ENCODE measurements at regions not wholly inside any gene's neighbourhood (a gene's known extent, or its start where the extent isn't known, plus 50 kb on each side); places are given as distances from the start of the nearest gene placed in this dataset.
"Not testable (repeated sequence)": the region's sequence is repeated elsewhere in the genome, so short reads cannot be mapped to it uniquely, and the experiment has no call there.

DNA sequence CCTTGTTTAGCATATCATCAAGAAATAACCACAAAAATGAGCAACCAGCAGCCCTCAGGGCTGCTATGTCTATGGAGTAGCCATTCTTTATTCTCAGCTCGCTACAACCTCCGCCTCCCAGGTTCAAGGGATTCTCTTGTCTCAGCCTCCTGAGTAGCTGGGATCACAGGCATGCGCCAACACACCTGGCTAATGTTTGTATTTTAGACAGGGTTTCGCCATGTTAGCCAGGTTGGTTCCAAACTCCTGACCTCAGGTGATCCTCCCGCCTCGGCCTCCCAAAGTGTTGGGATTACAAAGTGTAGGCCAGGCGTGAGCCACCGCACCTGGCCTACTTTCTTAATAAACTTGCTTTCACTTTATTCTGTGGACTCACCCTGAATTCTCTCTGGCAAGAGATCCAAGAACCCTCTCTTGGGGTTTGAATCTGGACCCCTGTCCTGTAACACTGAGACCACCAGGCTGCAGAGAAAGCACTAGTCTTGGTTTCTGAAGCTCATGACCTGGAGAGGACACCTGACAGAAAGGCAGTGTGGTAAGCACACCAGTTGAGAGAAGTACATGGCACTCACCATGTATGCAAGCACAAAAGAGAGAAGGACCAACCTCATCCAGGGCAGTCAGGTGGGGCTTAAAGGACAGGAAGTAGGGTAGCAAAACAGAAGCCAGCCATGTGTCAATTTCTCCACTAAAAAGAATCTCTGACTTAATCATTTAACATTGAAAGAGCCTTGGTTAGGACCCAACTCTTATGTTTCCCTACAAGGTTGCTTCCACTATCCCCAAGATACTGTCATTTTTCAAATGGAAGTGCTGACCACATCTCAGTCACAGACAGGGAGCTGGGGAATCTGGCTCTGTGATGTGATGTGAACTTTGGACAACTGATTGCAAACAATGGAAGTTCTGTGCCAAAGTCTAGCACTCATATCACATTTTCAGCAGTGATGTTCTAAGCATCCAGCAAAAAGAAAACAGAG is 97.4 kb upstream of the DST start:
- DNase-seq: no peak

DNA sequence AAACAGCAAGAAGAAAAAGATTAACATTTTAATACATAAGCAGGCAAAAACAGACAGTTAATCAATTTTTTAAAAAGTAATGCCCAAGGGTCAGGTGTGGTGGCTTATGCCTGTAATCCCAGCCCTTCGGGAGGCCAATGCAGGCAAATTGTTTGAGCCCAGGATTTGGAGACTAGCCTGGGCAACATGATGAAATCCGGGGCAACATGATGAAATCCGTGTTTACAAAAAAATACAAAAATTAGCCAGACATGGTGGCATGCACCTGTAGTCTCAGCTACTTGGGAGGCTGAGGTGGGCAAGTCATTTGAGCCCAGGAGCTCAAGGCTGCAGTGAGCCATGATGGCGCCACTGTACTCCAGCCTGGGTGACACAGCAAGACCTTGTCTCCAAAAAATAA is 94.1 kb upstream of the DST start:
- DNase-seq: no peak

DNA sequence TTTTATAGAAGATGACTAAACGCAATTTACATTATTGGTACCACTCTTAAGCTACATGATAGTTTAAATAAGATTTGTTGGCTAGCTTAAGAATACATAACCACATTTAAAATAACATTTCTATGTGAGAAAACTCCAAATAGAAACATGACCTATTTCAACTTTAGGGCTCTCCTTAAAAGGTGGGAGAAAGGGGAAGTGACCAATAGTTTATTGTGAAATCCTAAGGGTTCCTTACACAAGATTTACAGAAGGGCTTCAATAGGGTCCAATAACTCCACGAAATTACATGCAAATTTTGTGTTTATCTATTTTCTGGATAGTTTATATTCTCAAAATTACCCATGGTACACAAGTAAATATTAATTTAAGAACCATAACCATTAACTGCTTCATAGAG is 91.6 kb upstream of the DST start:
- DNase-seq: no peak

DNA sequence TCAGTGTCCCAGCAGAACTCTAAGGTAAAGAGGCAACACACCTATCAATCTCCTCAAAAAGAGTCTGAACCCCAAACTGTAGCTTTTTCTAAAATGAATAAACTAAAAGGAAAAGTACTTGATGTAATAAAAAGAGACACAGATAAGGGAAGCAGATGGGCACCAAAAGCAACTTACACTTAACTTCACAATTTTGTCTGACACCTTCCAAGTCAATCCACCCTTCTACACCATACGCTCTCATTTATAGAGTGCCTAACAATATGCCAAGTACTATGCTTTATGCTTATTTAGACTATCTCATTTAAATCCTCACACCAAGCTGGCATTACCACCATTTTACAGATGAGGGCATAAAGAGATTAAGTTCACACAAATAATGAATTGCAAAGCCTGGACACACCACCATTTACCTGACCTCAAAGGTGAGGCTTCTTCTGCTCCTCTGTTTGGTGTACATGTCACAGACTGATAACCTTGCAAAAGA is 90.6 kb upstream of the DST start:
- no peak for DNase-seq

DNA sequence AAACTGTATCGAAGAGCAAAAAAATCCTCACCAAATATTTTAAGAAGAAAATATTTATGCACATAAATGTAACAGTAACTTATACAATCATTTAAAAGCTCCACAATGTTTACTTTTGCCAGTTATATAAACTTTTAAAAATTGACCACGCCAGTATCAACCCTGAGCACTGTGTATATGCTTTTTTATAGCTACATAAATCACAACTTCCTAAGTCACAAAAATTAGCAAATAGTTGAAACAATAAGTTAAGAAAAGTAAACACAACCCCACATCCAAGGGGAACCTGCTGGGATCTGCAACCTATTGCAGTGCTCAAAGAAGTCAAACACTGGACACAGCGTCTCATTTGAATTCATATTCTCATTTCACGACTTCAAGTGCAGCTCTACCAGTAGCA is 89.8 kb upstream of the DST start:
- DNase-seq: no peak

DNA sequence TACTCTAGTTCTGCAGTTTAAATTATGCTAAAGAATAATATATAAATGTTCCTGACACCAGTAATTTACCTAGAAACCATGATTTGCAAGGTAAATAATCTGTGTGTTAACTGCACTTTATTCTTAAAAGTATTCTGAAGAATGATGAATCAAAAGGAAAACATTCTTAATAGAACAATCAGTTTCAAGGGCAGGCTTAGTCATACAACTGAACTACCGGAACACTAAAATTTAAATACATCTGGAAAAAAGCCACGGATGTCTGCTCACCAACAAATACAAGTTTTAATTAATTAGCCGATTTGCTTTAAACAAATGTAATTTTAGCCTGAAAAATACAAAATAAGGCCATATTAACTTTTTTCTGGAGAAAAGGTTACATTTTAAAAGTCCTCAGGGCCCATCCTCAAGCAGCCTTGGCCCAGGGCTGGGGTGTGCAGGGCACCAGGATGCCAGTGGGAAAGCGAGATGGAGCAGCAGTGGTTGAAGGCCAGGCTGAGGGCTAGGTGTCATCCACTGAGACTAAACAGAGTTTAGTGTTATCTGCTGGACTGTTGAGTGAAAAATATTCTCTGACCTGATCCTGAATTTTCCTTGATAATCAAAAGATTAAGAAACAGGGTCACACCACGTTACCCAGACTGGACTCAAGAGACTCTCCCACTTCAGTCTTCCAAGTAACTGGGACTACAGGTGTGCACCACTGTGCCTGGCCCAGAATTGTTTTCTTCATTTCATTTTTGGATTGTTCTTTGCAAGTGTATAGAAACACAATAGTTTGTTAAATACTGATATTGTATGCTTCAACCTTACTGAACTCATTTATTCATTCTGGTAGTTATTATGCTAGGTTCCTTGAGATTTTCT is 88.2 kb upstream of the DST start:
- no peak for DNase-seq

DNA sequence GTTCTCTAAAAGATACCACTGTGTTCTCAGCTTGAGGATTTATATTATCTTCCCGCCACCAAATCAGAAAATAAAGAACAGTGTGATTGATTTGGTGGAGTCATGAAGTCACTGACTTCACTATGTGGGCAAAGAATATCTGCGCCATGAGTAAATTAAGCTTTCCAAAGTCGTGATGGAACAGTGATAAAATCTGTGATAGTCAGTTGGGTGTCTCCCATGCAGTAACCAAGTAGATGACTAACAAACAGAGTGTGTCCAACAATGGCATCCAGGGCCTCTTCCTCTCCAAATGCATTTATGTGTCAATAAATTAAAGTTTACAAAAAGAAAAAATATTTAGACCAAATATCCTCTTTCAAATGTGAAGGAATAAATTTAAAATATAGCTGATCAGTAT is 87.0 kb upstream of the DST start:
- no peak for DNase-seq

DNA sequence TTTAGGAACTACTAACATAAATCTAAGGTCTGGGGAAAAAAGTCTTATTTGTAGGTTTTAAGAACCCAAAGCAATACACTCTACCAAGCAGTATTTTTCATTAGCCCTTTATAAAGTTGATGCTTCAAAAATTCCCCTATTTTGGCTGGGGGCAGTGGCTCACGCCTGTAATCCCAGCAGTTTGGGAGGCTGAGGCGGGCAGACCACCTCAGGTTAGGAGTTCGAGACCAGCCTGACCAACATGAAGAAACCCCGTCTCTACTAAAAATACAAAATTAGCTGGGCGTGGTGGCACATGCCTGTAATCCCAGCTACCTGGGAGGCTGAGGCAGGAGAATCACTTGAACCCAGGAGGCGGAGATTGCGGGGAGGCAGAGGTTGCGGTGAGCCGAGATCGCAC is 86.5 kb upstream of the DST start:
- not testable (repeated sequence) for DNase-seq

DNA sequence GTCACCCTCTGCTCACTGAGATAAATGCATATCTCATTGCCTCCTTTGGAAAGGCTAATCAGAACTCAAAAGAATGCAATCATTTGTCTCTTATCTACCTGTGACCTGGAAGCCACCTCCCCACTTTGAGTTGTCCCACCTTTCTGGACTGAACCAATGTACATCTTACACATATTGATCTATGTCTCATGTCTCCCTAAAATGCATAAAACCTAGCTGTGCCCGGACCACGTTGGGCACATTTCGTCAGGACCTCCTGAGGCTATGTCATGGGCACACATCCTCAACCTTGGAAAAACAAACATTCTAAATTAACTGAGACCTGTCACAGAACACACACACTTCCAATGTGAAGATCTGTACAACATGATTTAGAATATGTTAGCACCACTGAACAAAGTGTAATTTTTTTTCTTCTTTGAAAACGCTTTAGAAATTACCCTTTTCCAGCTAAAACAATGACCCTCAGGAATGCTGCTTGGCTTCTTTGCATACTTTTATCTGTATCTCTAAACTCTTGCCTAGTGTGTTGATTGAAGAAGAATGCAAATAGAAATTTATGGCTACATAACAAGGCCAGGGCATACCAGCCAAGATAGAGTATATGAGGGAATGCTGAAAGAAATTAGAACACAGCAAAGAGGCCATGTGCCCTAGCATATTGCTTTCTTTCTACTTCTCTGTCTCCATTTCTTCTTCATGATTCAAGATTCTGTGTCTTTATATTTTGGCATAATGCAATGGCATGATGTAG is 84.6 kb upstream of the DST start:
- DNase-seq: no peak

DNA sequence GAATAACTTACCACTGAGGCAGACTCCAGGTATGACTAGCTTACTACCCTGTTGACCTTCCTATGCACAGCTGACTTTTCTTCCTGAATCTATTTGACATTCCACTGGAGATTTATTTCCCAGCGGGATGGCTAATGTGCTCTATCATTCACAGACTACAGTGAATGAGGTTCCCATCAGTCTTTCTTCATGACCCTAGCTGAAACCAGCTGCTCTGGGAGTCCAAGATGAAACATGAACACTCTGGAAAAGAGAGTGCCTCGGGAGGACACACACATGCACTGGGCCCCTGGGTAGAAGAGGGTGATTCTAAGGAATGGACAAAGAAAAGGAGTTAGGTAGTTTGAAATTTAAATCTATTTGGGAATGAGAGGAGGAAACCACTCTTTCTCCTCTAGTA is 82.6 kb upstream of the DST start:
- no peak for DNase-seq

DNA sequence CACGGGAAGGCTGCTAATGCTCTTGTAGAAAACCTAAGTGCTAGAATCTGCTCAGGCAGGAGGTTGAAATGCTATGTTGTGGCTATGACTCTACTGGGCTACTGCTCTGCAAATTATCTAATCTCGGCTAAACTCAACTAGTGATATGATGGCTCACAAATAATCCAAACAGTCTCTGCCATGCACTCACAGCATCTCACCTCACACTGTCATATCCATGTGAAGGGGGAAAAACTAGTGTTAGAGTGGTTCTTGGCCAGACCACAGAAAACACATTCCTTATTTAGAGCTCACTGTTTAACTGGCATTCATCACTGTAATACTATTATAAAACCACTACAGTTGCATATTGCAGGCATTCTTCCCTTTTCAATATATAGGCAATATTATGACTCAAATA is 81.8 kb upstream of the DST start:
- no peak for DNase-seq

DNA sequence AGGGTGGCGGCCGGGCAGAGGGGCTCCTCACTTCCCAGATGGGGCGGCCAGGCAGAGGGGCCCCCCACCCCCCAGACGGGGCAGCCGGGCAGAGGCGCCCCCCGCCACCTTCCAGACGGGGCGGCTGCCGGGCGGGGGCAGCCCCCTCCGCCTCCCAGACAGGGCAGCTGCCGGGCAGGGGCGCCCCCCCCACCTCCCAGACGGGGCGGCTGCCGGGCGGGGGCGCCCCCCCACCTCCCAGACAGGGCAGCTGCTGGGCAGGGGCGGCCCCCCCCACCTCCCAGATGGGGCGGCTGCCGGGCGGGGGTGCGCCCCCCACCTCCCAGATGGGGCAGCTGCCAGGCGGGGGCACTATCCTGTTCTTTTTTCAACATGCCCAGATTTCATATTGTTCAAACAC is 78.2 kb upstream of the DST start:
- no peak for DNase-seq

DNA sequence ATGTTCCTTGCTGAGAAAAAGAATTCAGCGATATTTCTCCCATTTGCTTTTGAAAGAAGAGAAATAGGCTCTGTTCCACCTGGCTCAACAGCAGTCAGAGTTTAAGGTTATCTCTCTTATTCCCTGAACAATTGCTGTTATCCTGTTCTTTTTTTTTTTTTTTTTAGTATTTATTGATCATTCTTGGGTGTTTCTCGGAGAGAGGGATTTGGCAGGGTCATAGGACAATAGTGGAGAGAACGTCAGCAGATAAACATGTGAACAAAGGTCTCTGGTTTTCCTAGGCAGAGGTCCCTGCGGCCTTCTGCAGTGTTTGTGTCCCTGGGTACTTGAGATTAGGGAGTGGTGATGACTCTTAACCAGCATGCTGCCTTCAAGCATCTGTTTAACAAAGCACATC is 77.5 kb upstream of the DST start:
- not testable (repeated sequence) for DNase-seq

DNA sequence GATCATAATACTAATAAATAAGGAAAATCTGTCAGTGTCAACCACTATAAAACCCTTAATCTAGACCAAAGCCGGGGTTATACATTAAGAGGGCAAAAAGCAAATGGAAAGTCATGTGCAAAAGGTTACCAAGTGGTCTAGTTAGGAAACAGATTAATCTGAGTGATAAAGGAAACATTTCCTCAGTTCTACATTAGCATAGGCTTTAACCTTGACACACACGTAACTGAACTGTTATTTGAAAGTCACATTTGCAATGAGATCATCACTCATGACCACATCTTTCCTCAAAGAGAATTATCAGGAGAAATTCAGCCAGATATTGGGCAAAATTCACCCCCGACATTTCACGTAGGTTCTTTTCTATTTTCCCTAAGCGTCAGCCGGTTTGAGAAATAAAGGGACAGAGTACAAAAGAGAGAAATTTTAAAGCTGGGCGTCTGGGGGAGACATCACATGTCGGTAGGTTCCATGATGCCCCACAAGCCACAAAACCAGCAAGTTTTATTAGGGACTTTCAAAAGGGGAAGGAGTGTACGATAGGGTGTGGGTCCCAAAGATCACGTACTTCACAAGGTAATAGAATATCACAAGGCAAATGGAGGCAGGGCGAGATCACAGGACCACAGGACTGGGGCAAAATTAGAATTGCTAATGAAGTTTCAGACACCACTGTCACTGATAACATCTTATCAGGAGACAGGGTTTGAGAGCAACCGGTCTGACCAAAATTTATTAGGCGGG is 76.8 kb upstream of the DST start:
- not testable (repeated sequence) for DNase-seq

DNA sequence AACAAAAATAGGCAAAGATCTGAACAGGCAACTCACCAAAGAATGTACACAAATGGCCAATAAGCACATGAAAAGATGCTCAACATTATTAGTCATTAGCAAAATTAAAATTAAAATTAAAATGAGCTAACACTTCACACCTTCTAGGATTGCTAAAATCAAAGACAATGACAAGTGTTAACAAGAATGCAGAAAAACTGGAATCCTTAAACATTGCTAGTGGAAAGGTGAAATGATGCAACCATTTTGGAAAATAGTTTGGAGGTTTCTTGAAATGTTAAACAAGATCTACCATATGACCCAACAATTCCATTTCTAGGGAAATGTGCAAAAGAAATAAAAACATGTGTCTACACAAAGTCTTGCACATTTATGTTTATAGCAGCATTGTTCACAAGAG is 75.5 kb upstream of the DST start:
- DNase-seq: no peak

DNA sequence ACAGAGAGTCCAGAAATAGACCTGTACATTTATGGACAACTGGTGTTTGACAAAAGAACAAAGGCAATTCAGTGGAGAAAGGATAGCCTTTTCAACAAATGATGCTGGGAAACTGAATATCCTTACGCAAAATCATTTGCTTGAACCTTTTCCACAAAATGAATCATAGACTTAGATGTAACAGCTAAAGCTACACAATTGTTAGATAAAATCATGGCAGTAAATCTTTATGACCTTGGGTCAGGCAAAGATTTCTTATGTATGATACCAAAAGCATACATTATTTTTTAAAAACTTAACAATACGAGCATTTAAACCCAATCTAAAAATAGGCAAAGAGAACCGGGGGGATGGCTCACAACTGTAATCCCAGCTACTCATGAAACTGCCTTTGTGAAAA is 73.5 kb upstream of the DST start:
- DNase-seq: no peak

DNA sequence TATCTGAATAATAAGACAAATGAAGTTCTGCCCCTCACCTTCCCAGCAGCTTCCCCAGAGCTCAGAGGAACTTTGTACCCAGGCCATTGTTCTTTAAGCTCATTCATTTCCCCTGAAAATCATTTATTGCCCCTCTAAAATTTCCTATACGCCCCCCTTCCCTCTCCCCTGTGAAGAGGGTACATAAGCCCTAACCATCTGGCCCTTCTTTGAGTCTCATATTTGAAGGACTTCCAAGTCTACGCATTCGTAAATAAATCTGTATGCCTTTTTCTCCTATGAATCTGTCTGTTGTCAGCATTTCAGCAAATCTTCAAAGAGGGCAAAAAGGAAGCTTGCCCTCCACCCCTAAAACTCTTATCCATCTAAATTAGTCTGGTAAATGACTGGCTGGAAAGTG is 73.1 kb upstream of the DST start:
- DNase-seq: no peak

DNA sequence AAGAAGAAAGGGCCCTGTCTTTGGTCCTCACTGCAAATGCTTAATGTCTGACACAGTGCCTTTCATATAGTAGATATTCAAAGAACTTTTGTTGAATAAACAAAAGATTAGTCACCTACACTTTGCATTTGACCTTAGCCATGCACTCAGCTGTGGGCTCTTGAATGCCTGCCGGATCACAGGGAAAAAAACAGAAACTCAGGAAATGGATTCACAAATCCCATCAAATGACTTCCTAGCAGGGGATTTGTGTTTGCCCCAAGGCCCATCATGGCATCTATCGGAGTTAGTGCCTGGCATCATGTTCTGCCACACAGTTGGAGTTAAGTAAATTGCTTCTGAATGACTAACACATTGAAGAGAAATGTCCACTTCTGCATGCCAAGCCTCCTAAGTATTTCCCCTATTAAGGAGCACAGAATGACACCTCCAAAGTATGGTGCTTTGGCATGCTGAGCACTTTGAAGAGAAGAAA is 72.3 kb upstream of the DST start:
- no peak for DNase-seq

DNA sequence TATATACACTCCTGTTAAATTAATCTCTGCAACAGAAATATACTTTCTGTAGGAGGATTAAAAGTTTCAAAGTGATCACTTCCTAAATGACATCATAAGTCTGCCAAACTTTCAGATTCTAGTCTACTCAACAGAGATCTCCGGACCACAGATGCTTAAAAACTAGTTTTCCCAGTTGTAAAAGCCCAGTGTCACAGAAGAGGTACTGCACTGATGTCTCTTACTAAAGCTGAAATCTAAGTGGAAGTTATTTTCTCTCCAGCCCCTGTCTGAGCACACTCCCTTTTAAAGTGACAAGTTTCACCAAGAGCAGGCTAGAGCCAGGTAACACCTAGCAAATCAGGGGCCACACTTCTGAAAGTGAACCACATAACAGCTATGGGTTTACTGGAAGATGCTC is 71.6 kb upstream of the DST start:
- DNase-seq: no peak

DNA sequence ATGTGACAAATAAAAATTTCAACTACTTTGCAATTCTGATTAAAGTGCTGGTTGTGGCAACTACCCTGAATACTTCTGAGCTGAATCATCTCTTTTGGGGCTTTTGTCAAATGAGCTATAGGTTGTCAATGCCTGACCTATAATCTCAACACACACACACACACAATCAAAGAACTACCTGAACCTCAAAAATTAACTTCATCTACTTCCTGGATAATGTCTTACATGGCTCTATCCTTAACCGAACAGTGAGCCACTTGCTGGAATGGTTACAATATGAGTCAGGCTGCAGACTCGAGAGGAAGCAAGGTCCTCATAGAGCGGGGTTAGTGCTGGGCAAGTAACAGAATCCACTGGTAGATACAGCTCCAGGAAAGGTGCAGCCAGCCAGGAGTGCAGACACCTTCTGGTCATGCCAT is 70.6 kb upstream of the DST start:
- no peak for DNase-seq

DNA sequence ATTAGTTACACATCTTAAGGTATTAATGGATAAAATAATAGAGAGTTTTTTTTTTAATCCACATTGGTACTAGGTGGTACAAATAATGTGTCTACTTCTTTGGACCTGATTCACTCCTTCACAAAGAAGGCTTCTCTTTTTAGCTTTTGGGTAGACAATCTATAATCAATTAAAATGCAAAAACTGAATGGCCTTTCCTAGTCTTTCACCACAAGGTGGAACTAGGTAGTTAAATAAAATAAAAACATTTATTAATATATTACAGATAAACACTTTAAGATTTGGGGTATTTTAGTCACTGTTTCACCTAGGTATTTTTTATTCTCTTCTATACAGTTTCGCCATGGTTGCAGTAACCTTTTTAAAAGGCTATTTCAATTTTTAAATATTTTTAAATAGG is 68.3 kb upstream of the DST start:
- no peak for DNase-seq

DNA sequence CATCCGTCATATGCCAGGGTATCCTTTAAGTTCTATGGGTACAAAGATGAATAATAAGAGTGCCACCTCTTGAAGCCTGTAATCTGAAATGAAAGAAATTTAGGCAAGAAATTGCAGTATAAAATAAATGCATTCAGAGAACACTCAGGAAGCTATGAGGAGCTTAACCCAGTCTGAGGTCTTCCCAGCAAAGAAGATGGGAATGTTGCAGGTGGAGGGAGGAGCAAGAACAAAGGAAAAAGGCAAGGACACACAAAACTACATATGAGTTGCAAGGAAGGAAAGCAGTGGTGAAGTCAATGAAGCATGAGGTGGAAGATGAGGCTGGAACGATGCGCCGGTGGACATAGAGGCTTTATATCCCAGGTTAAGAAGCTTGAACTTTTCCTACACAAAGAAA is 67.0 kb upstream of the DST start:
- no peak for DNase-seq

All from stimulated activated CD4-positive, alpha-beta T cell treated with anti-CD3 and anti-CD28 coated beads, Interleukin-4, amount 100 ng/mL, for 4 hours (primary cell).